ENCODE measurements at regions not wholly inside any gene's neighbourhood (a gene's known extent, or its start where the extent isn't known, plus 50 kb on each side); places are given as distances from the start of the nearest gene placed in this dataset.
"Not testable (repeated sequence)": the region's sequence is repeated elsewhere in the genome, so short reads cannot be mapped to it uniquely, and the experiment has no call there.

GRCh38 chr13:24591697-24592096 lies 79.1 kb upstream of the PARP4 start:
- TF ChIP-seq CTCF (conservative IDR thresholded peaks at IDR 0.05); ZFX (IDR thresholded peaks at IDR 0.05): not testable (repeated sequence)
